Ureter (tissue), 1 donor: ENCODE measurements at regions not wholly inside any gene's neighbourhood (a gene's known extent, or its start where the extent isn't known, plus 50 kb on each side); places are given as distances from the start of the nearest gene placed in this dataset.
"Not testable (repeated sequence)": the region's sequence is repeated elsewhere in the genome, so short reads cannot be mapped to it uniquely, and the experiment has no call there.

Experiments
- DNase-seq: peaks from one replicate; pipeline ENCODE4 v3.0.0-alpha.2; 2020; ENCODE audit warnings: low spot score
- donor health status: DM: yes; HTN: yes; CAD: no.

GRCh38 chr9:71273613-71274012 is 152.2 kb upstream of the TRPM3 start:
- DNase-seq, result no peak

GRCh38 chr9:71271602-71272001 is 150.2 kb upstream of the TRPM3 start:
- no peak for DNase-seq

GRCh38 chr9:71270554-71270953 is 149.1 kb upstream of the TRPM3 start:
- no peak for DNase-seq

- no peak for DNase-seq
Measured at GRCh38 chr9:71269859-71270258, 148.4 kb upstream of the TRPM3 start.

GRCh38 chr9:71268871-71269635 is 147.6 kb upstream of the TRPM3 start:
- DNase-seq, result no peak

GRCh38 chr9:71263451-71263850 is 142.0 kb upstream of the TRPM3 start:
- no peak for DNase-seq

- DNase-seq, result not testable (repeated sequence)
Measured at GRCh38 chr9:71260419-71260818, 139.0 kb upstream of the TRPM3 start.

DNA sequence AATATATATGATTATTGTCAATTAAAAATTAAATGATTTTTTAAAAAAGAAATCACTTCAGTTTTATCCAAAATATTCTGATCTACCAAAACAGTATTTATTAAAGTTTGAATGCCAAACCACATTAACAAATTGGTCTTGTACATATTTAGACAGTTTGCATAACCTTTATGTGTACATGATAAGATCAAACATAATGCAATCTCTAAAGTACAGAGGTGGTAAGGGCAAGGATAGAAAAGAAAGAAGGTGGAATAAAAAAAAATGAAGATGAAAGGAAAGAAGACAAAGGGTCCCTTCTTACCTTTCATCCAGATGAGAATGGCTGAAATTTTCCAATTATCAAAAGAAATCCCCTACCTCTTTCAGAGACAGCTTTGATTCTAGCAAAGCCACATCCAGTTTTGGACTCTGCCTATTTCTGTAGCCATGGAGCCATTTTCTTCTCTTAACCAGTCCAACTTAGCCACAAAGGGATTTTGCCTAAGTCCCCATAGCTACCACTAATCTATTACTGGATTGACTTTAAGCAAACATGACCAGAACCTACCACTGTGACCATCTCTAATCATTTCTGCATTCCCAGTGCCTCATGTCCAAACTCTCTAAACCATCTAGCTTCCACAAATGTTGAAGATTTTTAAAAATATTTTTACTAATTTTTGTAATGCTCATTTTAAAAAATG is 133.3 kb upstream of the TRPM3 start:
- DNase-seq, result no peak

- DNase-seq, result no peak
Measured at GRCh38 chr9:71253011-71253410, 131.6 kb upstream of the TRPM3 start.

- no peak for DNase-seq
Measured at GRCh38 chr9:71250581-71250980, 129.2 kb upstream of the TRPM3 start.

DNA sequence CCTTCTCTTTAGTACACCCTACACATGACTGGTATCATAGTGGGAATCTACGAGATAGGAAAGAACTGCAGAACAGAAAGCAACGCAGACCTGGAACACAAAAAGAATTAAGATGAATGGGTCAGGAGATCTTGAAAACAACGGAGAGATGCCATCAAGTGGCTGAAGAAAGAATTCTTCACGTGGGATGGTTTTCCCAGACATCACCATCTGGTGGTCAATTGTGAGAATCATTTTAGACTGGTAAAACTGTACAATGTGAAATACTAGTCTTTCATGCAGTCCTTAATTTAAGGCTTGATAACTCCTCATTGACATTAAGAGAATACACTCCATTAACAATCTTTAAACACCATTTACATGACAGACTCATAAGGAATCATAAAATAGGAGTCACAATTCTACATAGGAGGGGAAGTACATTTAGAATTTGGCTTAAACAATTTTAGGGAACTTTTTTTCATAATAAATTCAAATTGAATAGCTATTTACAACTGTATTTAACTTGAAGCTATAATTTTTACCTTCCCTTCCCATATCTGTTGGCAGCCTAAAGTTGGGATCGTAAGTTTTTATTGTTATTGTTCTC is 128.4 kb upstream of the TRPM3 start:
- no peak for DNase-seq

DNA sequence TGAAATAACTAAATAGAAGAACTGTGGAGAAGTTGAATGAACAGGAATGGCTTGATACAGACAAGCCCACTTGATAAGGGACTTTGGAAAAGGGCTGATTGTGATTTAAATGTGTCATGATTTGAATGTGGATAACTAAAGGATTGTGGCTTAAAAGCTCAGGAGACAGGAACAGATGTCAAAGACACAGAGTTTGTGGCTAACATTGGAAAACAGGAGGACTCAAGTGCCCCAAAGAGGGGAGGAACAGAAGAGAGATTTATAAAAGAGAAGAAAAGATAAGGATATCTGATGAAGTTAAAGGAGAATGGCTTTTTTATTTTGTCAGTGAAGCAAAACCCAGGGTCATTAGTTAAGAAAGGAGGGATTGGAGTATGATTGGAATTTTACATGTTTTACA is 124.2 kb upstream of the TRPM3 start:
- DNase-seq, result no peak

GRCh38 chr9:71243951-71244350 is 122.5 kb upstream of the TRPM3 start:
- DNase-seq, result no peak

DNA sequence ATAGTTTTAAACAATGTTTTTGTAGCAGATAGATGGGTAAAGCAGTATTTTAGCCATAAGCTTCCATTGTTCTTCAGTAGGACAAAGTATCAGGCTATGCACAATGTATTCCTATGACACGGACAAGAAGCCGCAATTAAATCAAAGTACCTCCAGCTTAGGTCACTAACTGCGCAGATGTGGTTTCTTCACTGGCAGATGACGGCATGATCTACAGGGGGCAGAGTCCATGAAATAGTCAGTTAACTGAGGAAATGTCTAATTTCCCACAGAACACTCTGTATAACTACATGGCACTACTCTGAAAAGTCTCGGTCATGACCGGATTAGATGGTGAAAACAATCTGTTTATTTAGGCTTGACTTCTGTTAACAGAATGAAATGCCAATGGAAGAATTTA is 120.7 kb upstream of the TRPM3 start:
- DNase-seq, result no peak

DNA sequence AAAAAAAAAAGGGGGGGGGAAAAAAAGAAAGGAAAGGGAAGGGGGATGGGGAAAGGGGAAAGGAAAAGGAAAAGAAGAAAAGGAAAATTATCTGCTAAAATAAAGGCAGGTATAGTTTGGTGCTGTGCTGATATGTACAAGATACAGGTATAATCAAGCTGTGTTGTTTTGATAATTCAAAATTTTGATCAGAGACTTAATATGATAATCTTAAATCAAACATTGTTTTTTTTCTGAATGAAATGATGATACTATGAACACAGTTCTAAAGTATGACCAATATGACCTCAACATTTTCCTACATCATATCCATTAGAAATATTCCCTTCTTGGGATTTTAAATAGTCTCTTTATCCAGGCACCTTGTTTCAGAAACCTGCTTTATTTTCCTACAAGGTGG is 115.6 kb upstream of the TRPM3 start:
- no peak for DNase-seq

GRCh38 chr9:71233646-71234045 is 112.2 kb upstream of the TRPM3 start:
- no peak for DNase-seq

DNA sequence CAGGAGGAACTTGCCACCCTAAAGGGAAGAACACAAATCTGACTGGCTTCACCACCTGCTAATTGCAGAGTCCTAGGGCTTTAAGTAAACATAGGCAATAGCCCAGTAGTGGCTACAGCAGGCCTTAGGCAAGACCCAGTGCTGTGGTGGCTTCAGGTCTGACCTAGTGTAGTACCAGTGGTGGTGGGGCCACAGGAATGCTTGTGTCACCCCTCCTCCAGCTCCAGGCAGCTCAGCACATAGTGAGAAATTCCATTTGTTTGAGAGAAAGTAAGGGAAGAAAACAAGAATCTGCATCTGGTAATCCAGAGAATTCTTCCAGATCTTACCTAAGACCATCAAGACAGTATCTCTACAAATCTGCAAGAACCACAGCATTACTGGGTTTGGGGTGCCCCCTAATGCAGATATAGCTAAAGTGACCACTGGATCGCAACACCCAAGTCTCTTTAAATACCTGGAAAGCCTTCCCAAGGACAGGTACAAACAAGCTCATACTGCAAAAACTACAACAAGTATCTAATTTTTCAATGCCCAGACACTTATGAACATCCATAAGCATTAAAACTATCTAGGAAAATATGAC is 102.6 kb upstream of the TRPM3 start:
- DNase-seq, result no peak

GRCh38 chr9:71218774-71219173 is 97.4 kb upstream of the TRPM3 start:
- DNase-seq, result no peak

GRCh38 chr9:71213633-71214032 is 92.2 kb upstream of the TRPM3 start:
- no peak for DNase-seq

DNA sequence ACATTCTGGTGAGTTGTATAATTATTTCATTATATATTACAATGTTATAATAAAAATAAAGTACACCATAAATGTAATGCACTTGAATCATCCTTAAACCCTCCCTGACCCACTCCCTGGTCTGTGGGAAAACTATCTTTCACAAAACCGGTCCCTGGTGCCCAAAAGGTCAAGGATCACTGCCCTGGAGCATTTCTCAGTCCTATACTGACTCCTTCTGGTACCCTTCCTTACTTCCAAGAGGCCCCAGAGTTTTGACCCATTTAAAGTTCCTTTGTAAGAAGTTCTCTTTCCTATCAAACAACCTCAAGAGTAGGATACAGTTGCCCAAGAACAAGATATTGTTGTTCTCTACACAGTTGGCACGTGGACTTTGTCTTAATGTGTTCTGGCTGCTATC is 88.9 kb upstream of the TRPM3 start:
- DNase-seq, result no peak

DNA sequence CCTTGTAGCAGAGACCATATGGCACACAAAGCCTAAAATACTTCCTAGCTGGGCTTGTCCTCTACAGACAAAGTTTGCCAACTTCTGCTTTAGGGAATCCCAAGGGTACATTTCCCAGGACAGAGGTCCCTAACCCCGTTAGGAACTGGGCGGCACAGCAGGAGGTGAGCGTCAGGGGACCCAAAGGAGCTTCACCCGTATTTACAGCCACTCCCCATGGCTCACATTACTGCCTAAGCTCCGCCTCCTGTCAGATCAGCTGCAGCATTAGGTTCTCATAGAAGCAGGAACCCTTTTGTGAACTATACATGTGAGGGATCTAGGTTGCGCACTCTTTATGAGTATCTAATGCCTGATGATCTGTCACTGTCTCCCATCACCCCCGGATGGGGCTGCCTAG is 88.5 kb upstream of the TRPM3 start:
- no peak for DNase-seq

- no peak for DNase-seq
Measured at GRCh38 chr9:71202931-71203330, 81.5 kb upstream of the TRPM3 start.

GRCh38 chr9:71191708-71192107 is 70.3 kb upstream of the TRPM3 start:
- DNase-seq, result no peak
